WTC11 (cell line): ENCODE measurements at regions not wholly inside any gene's neighbourhood (a gene's known extent, or its start where the extent isn't known, plus 50 kb on each side); places are given as distances from the start of the nearest gene placed in this dataset.

ENCODE experiments used
- ATAC-seq: fragments of 200-7000 bp; cut with Tn5 transposase; 2 replicates; pipeline ENCODE4 v1.10.0; 2021; ENCODE audit warnings: mild to moderate bottlenecking, moderate library complexity
- CTCF ChIA-PET: fragments of 300-600 bp; sonication (Branson Sonifier 250); formaldehyde crosslinking; loops from one replicate; lab custom pipeline; 2021; ENCODE audit warnings: antibody characterized with exemption; lab: Charles Lee
- POLR2A ChIA-PET: fragments of 350-600 bp; sonication (Branson Sonifier 250); formaldehyde crosslinking; loops from one replicate; lab custom pipeline; 2021; ENCODE audit warnings: antibody characterized with exemption; lab: Charles Lee
- DNase-seq: peaks from one replicate; pipeline ENCODE4 v3.0.0; 2021; ENCODE audit warnings: low spot score
- H3K27ac Mint-ChIP-seq: 2 replicates; pipeline ENCODE4 v1.8.0; 2021; ENCODE audit warnings: mixed read lengths
- H3K27me3 Mint-ChIP-seq: 2 replicates; pipeline ENCODE4 v1.8.0; 2021; ENCODE audit warnings: low read depth, mild to moderate bottlenecking, moderate library complexity, mixed read lengths
- H3K36me3 Mint-ChIP-seq: 2 replicates; pipeline ENCODE4 v1.8.0; 2021; ENCODE audit warnings: mixed read lengths
- H3K4me1 Mint-ChIP-seq: 2 replicates; pipeline ENCODE4 v1.8.0; 2022; ENCODE audit warnings: mixed read lengths
- H3K4me3 Mint-ChIP-seq: 2 replicates; pipeline ENCODE4 v1.8.0; 2021; ENCODE audit warnings: mild to moderate bottlenecking, moderate library complexity, mixed read lengths
- H3K9me3 Mint-ChIP-seq: 2 replicates; pipeline ENCODE4 v1.8.0; 2021; ENCODE audit warnings: mixed read lengths
- ELF4 ChIP-seq: sonication (generic); formaldehyde crosslinking; IDR thresholded peaks from 2 replicates; pipeline ENCODE4 v1.8.1; 2022; ENCODE audit warnings: low read depth, mild to moderate bottlenecking, moderate library complexity, missing genetic modification reagents
- GABPB1 ChIP-seq: sonication (generic); formaldehyde crosslinking; IDR thresholded peaks from 2 replicates; pipeline ENCODE4 v1.8.1; 2023; ENCODE audit warnings: mild to moderate bottlenecking, missing genetic modification reagents
- MYBL2 ChIP-seq: sonication (generic); formaldehyde crosslinking; IDR thresholded peaks from 2 replicates; pipeline ENCODE4 v1.8.1; 2023; ENCODE audit warnings: mild to moderate bottlenecking, moderate library complexity, missing genetic modification reagents
- NFE2L1 ChIP-seq: sonication (generic); formaldehyde crosslinking; IDR thresholded peaks from 2 replicates; pipeline ENCODE4 v1.8.1; 2023; ENCODE audit warnings: missing genetic modification reagents
- NR2C2 ChIP-seq: sonication (generic); formaldehyde crosslinking; IDR thresholded peaks from 2 replicates; pipeline ENCODE4 v1.8.0; 2022; ENCODE audit warnings: mild to moderate bottlenecking, missing genetic modification reagents
- PRRX2 ChIP-seq: fragments of 250-450 bp; sonication (Bioruptor Pico); IDR thresholded peaks from 2 replicates; pipeline ENCODE4 v1.8.0; 2021; ENCODE audit warnings: mild to moderate bottlenecking
- RELA ChIP-seq: sonication (generic); formaldehyde crosslinking; IDR thresholded peaks from 2 replicates; pipeline ENCODE4 v1.8.1; 2022; ENCODE audit warnings: missing genetic modification reagents, mild to moderate bottlenecking, borderline replicate concordance
- RORB ChIP-seq: fragments of 250-450 bp; sonication (Bioruptor Pico); IDR thresholded peaks from 2 replicates; pipeline ENCODE4 v1.9.0; 2021; ENCODE audit warnings: mild to moderate bottlenecking
- ZNF219 ChIP-seq: sonication (generic); formaldehyde crosslinking; IDR thresholded peaks from 2 replicates; pipeline ENCODE4 v1.8.0; 2023; ENCODE audit warnings: missing genetic modification reagents, mild to moderate bottlenecking, borderline replicate concordance
- ZNF232 ChIP-seq: sonication (generic); formaldehyde crosslinking; IDR thresholded peaks from 2 replicates; pipeline ENCODE4 v1.8.0; 2022; ENCODE audit warnings: mild to moderate bottlenecking, missing genetic modification reagents
- TF ChIP-seq, protein P1 (sequence below): fragments of 200-600 bp; IDR thresholded peaks from 2 replicates; pipeline ENCODE4 v1.8.0; 2022; ENCODE audit warnings: antibody characterized with exemption
- TF ChIP-seq, protein P2 (sequence below): sonication (generic); formaldehyde crosslinking; IDR thresholded peaks from 2 replicates; pipeline ENCODE4 v1.8.0; 2023; ENCODE audit warnings: missing genetic modification reagents, mild to moderate bottlenecking, borderline replicate concordance
- TF ChIP-seq, protein P3 (sequence below): sonication (generic); formaldehyde crosslinking; IDR thresholded peaks from 2 replicates; pipeline ENCODE4 v1.8.1; 2023; ENCODE audit warnings: mild to moderate bottlenecking, missing genetic modification reagents, moderate library complexity
- TF ChIP-seq, protein P4 (sequence below): sonication (generic); formaldehyde crosslinking; IDR thresholded peaks from 2 replicates; pipeline ENCODE4 v1.8.1; 2023; ENCODE audit warnings: mild to moderate bottlenecking, missing genetic modification reagents
- TF ChIP-seq, protein P5 (sequence below): fragments of 250-450 bp; sonication (Bioruptor Pico); IDR thresholded peaks from 2 replicates; pipeline ENCODE4 v1.9.0; 2021; ENCODE audit warnings: mild to moderate bottlenecking, borderline replicate concordance
- TF ChIP-seq, protein P6 (sequence below): sonication (generic); formaldehyde crosslinking; conservative IDR thresholded peaks from 2 replicates; pipeline ENCODE4 v1.8.1; 2023; ENCODE audit warnings: mild to moderate bottlenecking, low read depth, missing genetic modification reagents, moderate library complexity
- TF ChIP-seq, protein P7 (sequence below): sonication (generic); formaldehyde crosslinking; IDR thresholded peaks from 2 replicates; pipeline ENCODE4 v1.8.1; 2022; ENCODE audit warnings: missing genetic modification reagents, borderline replicate concordance
- TF ChIP-seq, protein P8 (sequence below): sonication (generic); formaldehyde crosslinking; IDR thresholded peaks from 2 replicates; pipeline ENCODE4 v1.8.0; 2023; ENCODE audit warnings: missing genetic modification reagents

DNA sequence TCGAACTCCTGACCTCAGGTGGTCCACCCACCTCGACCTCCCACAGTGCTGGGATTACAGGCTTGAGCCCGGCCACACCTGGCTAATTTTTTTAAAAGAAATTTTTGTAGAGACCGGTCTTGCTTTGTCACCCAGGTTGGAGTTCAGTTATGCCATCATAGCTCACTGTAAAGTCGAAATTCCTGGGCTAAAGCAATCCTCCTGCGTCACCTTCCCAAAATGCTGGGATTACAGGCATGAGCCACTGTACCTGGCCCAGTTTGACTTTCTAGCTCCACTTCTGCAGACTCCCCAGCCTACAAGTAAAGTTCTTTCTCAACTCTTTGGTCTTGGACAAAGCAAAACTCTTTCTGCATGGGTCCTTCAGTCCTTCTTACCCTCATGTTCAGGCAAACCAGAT is 214.1 kb downstream of the SKIDA1 start (continued):
- TF ChIP-seq, protein P1, sequence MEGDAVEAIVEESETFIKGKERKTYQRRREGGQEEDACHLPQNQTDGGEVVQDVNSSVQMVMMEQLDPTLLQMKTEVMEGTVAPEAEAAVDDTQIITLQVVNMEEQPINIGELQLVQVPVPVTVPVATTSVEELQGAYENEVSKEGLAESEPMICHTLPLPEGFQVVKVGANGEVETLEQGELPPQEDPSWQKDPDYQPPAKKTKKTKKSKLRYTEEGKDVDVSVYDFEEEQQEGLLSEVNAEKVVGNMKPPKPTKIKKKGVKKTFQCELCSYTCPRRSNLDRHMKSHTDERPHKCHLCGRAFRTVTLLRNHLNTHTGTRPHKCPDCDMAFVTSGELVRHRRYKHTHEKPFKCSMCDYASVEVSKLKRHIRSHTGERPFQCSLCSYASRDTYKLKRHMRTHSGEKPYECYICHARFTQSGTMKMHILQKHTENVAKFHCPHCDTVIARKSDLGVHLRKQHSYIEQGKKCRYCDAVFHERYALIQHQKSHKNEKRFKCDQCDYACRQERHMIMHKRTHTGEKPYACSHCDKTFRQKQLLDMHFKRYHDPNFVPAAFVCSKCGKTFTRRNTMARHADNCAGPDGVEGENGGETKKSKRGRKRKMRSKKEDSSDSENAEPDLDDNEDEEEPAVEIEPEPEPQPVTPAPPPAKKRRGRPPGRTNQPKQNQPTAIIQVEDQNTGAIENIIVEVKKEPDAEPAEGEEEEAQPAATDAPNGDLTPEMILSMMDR: no peak
- no peak for TF ChIP-seq NR2C2

DNA sequence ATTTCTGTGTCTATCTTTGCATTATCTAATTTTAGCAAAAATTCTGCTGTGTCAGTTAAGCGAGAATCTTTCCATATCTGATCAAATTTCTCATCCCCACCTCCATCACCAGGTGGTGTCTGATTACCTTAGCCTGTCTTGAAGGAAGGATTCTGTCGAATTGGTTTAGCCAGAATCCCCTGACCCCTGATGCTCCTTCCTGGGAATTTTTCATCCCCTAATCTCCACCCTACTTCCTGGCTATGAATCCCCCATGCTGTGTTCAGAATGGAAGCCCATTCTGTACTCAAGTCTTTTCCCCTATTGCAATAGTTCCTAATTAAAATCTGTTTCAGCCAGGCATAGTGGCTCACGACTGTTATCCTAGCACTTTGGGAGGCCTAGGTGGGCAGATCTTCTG is 216.1 kb downstream of the SKIDA1 start:
- POLR2A ChIA-PET: no interaction called here
- H3K27me3 Mint-ChIP-seq: no peaks in the 10 kb centered on the region
- TF ChIP-seq, protein P2, sequence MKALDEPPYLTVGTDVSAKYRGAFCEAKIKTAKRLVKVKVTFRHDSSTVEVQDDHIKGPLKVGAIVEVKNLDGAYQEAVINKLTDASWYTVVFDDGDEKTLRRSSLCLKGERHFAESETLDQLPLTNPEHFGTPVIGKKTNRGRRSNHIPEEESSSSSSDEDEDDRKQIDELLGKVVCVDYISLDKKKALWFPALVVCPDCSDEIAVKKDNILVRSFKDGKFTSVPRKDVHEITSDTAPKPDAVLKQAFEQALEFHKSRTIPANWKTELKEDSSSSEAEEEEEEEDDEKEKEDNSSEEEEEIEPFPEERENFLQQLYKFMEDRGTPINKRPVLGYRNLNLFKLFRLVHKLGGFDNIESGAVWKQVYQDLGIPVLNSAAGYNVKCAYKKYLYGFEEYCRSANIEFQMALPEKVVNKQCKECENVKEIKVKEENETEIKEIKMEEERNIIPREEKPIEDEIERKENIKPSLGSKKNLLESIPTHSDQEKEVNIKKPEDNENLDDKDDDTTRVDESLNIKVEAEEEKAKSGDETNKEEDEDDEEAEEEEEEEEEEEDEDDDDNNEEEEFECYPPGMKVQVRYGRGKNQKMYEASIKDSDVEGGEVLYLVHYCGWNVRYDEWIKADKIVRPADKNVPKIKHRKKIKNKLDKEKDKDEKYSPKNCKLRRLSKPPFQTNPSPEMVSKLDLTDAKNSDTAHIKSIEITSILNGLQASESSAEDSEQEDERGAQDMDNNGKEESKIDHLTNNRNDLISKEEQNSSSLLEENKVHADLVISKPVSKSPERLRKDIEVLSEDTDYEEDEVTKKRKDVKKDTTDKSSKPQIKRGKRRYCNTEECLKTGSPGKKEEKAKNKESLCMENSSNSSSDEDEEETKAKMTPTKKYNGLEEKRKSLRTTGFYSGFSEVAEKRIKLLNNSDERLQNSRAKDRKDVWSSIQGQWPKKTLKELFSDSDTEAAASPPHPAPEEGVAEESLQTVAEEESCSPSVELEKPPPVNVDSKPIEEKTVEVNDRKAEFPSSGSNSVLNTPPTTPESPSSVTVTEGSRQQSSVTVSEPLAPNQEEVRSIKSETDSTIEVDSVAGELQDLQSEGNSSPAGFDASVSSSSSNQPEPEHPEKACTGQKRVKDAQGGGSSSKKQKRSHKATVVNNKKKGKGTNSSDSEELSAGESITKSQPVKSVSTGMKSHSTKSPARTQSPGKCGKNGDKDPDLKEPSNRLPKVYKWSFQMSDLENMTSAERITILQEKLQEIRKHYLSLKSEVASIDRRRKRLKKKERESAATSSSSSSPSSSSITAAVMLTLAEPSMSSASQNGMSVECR (CRISPR knock-in tag): no peak
- TF ChIP-seq MYBL2 (CRISPR knock-in tag) (no peak), ELF4 (CRISPR knock-in tag) (no peak), PRRX2 (CRISPR knock-in tag) (no peak), GABPB1 (CRISPR knock-in tag) (no peak), RORB (no peak), ZNF232 (CRISPR knock-in tag) (no peak), RELA (CRISPR knock-in tag) (no peak), ZNF219 (CRISPR knock-in tag) (no peak), NFE2L1 (no peak)
- TF ChIP-seq, protein P3, sequence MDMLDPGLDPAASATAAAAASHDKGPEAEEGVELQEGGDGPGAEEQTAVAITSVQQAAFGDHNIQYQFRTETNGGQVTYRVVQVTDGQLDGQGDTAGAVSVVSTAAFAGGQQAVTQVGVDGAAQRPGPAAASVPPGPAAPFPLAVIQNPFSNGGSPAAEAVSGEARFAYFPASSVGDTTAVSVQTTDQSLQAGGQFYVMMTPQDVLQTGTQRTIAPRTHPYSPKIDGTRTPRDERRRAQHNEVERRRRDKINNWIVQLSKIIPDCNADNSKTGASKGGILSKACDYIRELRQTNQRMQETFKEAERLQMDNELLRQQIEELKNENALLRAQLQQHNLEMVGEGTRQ (CRISPR knock-in tag): no peak
- TF ChIP-seq, protein P4, sequence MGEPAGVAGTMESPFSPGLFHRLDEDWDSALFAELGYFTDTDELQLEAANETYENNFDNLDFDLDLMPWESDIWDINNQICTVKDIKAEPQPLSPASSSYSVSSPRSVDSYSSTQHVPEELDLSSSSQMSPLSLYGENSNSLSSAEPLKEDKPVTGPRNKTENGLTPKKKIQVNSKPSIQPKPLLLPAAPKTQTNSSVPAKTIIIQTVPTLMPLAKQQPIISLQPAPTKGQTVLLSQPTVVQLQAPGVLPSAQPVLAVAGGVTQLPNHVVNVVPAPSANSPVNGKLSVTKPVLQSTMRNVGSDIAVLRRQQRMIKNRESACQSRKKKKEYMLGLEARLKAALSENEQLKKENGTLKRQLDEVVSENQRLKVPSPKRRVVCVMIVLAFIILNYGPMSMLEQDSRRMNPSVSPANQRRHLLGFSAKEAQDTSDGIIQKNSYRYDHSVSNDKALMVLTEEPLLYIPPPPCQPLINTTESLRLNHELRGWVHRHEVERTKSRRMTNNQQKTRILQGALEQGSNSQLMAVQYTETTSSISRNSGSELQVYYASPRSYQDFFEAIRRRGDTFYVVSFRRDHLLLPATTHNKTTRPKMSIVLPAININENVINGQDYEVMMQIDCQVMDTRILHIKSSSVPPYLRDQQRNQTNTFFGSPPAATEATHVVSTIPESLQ (CRISPR knock-in tag): no peak
- TF ChIP-seq, protein P5, sequence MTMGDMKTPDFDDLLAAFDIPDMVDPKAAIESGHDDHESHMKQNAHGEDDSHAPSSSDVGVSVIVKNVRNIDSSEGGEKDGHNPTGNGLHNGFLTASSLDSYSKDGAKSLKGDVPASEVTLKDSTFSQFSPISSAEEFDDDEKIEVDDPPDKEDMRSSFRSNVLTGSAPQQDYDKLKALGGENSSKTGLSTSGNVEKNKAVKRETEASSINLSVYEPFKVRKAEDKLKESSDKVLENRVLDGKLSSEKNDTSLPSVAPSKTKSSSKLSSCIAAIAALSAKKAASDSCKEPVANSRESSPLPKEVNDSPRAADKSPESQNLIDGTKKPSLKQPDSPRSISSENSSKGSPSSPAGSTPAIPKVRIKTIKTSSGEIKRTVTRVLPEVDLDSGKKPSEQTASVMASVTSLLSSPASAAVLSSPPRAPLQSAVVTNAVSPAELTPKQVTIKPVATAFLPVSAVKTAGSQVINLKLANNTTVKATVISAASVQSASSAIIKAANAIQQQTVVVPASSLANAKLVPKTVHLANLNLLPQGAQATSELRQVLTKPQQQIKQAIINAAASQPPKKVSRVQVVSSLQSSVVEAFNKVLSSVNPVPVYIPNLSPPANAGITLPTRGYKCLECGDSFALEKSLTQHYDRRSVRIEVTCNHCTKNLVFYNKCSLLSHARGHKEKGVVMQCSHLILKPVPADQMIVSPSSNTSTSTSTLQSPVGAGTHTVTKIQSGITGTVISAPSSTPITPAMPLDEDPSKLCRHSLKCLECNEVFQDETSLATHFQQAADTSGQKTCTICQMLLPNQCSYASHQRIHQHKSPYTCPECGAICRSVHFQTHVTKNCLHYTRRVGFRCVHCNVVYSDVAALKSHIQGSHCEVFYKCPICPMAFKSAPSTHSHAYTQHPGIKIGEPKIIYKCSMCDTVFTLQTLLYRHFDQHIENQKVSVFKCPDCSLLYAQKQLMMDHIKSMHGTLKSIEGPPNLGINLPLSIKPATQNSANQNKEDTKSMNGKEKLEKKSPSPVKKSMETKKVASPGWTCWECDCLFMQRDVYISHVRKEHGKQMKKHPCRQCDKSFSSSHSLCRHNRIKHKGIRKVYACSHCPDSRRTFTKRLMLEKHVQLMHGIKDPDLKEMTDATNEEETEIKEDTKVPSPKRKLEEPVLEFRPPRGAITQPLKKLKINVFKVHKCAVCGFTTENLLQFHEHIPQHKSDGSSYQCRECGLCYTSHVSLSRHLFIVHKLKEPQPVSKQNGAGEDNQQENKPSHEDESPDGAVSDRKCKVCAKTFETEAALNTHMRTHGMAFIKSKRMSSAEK (CRISPR knock-in tag): no peak
- TF ChIP-seq, protein P6, sequence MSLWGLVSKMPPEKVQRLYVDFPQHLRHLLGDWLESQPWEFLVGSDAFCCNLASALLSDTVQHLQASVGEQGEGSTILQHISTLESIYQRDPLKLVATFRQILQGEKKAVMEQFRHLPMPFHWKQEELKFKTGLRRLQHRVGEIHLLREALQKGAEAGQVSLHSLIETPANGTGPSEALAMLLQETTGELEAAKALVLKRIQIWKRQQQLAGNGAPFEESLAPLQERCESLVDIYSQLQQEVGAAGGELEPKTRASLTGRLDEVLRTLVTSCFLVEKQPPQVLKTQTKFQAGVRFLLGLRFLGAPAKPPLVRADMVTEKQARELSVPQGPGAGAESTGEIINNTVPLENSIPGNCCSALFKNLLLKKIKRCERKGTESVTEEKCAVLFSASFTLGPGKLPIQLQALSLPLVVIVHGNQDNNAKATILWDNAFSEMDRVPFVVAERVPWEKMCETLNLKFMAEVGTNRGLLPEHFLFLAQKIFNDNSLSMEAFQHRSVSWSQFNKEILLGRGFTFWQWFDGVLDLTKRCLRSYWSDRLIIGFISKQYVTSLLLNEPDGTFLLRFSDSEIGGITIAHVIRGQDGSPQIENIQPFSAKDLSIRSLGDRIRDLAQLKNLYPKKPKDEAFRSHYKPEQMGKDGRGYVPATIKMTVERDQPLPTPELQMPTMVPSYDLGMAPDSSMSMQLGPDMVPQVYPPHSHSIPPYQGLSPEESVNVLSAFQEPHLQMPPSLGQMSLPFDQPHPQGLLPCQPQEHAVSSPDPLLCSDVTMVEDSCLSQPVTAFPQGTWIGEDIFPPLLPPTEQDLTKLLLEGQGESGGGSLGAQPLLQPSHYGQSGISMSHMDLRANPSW (CRISPR knock-in tag): no peak
- TF ChIP-seq, protein P7, sequence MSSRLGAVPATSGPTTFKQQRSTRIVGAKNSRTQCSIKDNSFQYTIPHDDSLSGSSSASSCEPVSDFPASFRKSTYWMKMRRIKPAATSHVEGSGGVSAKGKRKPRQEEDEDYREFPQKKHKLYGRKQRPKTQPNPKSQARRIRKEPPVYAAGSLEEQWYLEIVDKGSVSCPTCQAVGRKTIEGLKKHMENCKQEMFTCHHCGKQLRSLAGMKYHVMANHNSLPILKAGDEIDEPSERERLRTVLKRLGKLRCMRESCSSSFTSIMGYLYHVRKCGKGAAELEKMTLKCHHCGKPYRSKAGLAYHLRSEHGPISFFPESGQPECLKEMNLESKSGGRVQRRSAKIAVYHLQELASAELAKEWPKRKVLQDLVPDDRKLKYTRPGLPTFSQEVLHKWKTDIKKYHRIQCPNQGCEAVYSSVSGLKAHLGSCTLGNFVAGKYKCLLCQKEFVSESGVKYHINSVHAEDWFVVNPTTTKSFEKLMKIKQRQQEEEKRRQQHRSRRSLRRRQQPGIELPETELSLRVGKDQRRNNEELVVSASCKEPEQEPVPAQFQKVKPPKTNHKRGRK: no peak
- TF ChIP-seq, protein P8, sequence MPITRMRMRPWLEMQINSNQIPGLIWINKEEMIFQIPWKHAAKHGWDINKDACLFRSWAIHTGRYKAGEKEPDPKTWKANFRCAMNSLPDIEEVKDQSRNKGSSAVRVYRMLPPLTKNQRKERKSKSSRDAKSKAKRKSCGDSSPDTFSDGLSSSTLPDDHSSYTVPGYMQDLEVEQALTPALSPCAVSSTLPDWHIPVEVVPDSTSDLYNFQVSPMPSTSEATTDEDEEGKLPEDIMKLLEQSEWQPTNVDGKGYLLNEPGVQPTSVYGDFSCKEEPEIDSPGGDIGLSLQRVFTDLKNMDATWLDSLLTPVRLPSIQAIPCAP: no peak
- H3K4me3 Mint-ChIP-seq: no peak overlapping the region
- CTCF ChIA-PET: no interaction called here
- peaks cover 31% of the 10 kb centered on the region for H3K4me1 Mint-ChIP-seq
- no peaks in the 10 kb centered on the region for H3K9me3 Mint-ChIP-seq
- peak overlapping the region; percentile 56 for H3K27ac Mint-ChIP-seq
- no peaks in the 10 kb centered on the region for H3K36me3 Mint-ChIP-seq
- DNase-seq: no peak
- peak; percentile 80 for ATAC-seq
